A172 (cell line): ENCODE measurements at regions not wholly inside any gene's neighbourhood (a gene's known extent, or its start where the extent isn't known, plus 50 kb on each side); places are given as distances from the start of the nearest gene placed in this dataset.

ENCODE experiments used
- DNase-seq: peaks from one replicate; pipeline ENCODE4 v3.0.0-alpha.2; 2015; ENCODE audit warnings: low spot score

DNA sequence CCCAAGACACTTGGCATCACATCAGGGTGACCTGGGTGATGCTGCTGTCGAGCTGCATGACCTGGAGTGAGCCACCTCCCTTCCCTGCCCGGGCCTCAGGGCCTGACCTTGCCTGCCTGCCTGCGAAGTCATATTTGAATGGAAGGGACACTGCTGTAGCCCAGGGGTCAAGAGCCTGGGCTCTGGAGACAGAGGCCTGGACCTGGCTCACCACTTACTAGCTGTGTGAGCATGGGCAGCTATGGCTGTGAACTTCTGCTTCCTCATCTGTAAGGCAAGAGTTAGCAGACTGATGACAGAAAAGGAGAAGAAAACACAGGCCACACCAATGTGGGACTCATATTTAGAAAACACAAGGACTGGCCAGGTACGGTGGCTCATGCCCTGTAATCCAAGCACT, 118.7 kb downstream of the ZFP36L2 start:
- DNase-seq, result no peak

DNA sequence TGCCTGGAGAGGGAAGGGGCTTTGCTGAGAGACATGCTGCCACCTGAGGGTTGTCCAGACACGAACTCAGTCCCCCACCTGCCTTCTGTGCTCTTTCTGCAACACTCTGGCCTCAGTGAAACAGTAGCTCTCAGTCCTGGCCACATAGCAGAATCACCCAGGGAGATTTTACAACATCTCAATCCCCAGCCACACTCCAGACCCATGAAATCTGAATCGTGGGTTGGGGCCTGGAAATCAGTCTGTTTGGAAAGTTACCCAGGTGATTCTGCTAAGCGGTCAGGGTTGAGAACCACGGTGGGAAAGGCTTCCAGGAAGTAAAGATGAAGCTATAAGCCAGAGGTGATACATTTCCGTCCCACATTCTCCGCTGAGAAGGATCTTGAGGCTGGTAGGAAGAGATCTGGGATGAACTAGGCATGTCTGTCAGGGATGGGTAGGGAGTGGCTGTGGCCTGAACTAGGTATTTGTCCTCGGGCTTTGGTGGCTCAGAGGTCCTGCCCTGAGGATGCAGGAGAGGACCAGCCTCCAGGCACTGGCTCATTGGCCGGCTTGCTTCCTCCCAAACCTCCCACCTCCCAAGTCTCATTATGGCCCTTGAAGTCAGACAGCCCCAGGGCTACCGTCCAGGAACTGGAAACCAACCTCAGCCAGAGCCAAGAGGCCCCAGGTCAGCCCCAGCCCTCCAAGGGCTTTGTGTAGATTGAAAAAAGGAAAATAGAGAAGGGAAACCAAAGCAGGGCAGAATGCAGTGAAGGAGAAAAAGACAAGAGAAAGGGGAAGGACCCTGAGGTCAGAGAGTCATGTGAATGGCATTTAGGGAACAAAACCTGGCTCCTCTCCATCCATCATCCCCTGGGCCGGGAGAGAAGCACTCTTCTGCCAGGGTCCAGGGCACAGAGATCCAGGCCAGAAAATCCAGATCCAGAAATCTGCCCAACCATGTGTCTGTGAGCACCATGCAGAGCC, 119.6 kb downstream of the ZFP36L2 start:
- DNase-seq, result no peak

DNA sequence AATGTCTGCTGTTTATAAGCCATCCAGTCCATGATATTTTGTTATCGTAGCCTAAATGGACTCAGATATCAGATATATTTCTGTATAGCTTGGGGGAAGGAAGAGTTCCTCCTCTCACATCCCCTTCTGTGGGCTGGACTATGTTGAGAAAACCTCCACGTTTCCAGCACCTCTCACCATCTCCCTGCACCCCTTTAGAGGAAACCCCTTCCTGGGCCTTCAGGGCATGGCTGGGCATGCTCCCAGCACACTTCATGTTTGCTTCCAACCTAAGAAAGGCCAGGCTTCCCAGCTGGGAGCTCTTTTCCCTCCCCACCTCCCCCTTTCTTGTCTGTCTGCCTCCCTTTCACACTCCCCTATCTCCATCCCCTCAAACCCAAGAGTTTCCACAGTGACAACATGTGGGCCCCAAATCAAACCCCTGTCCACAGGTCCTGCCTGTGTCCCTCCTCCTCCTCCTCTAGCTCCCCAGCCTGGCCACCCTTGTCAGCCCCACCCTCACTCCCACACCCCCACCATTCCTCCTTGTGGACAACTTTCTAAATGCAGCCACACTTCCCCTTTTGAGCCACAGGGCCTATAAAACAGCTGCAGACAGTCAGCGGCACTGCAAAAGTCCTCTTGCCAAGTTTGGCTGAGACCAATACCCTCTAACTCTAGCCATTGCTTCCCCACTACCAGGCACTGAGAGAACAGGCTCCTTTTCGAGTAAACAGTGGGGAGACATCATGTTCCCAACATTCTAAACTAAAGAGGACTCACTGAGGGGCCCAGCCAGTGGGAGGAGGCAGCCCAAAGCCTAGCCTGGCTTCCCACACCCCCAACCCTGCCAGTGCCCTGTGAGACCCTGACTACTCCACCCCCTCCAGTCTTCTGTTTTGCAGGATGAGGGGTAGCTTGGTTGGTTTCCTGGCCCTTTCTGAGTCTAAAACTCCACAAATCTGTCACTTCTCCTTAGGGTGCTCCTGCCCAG, 120.5 kb downstream of the ZFP36L2 start:
- no peak for DNase-seq

DNA sequence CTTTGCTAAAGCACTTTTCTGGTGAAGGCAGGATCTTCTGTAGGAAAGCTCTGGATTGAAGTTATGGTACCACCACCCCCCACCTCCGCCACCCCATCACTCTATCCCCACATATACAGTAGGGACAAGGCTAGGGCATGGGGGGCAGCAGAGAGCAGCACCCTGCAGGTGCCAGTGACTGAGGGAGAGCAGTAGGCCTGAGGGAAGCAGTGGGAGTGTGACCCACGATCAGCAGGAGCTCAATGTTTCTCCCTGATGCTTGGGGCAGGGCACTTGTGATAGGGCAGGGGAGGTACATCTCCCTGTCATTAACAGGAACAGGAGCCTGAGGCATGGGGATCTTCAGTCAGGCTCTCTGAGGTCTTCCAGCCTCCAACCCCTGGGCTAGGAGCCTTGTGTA, 121.6 kb downstream of the ZFP36L2 start:
- DNase-seq, result no peak

DNA sequence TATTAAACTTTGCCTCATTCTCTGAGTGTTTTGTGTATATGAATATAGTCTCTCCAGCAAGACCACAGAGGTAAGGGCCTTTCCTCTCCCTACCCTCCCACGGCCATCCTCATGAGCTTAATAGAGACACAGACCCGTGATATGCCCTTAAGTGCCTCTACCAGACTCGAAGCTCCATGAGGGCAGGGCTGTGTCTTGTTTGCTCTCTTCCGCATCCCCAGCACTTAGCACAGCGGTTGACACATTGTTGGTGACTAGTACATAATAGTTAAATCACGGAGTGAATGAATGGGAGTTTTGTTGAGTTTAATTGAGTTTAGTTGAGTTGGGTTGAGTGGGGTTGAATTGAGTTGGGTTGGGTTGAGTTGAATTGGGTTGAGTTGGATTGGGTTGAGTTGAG, 122.3 kb downstream of the ZFP36L2 start:
- no peak for DNase-seq

DNA sequence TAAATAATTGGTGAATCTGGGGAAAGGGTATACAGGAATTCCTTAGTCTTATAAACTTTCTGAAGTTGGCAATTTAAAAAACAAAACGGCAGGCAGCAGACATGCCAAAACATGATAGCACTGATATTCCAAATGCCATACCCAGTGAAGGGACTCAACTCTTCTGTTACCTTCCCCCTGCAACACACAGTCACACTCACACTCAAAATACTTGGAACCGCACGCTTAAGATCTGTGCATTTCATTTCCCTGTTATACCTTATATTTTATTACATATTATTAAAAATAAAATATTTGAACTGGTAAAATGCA, 123.4 kb downstream of the ZFP36L2 start:
- DNase-seq, result no peak

DNA sequence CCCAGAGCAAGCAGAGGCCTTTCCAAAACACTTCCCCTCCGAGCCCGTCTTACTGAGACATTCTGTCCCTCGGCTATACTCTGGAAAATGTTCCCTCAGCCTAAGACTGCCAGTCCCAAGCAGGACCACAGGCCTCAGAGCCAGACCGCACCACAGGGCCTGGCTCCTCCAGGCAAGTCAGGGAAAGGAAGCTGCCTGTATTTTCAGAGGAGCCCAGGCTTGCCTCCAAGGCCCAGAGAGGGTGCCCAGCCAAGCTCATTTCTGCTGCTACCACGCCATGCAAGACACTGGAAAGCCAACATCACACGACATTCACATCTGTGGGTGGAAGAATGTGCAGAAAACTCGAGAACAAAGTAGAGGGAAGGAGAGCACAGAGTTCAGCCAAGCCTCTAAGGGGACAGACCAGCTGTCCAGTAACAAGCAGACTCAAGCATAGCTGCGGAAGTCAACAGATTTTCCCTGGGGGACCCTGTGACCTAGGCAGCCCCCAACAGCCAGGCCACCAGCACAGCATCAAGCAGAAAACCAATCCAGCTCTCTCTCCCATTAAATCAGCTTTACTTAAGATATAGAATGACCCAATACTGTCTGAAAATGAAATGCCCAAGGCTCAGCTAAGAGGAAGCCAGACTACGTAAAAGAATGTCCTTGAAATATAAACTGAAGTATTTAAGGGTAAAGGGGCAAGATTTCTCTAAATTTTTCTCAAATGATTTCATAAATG, 123.9 kb downstream of the ZFP36L2 start:
- DNase-seq, result no peak

DNA sequence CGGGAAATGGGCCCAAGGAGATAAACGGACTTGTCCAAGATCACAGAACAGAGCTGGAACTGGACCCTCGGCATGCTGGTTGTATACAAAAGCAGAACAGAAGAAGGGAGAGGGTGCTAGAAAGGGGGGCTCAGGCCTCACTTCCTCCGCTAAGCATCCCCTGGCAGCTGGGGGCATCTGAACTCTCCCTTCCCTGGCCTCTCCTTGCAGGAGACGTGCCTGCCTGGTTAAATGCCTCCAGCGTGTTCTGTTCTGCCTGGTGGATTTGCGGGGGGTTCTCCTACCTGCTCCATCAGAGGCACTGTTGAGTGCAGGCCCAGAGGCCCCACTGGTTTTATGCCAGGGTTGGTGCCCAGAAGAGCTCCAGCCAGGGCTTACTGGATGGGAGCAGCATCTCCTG, 124.7 kb downstream of the ZFP36L2 start:
- no peak for DNase-seq

DNA sequence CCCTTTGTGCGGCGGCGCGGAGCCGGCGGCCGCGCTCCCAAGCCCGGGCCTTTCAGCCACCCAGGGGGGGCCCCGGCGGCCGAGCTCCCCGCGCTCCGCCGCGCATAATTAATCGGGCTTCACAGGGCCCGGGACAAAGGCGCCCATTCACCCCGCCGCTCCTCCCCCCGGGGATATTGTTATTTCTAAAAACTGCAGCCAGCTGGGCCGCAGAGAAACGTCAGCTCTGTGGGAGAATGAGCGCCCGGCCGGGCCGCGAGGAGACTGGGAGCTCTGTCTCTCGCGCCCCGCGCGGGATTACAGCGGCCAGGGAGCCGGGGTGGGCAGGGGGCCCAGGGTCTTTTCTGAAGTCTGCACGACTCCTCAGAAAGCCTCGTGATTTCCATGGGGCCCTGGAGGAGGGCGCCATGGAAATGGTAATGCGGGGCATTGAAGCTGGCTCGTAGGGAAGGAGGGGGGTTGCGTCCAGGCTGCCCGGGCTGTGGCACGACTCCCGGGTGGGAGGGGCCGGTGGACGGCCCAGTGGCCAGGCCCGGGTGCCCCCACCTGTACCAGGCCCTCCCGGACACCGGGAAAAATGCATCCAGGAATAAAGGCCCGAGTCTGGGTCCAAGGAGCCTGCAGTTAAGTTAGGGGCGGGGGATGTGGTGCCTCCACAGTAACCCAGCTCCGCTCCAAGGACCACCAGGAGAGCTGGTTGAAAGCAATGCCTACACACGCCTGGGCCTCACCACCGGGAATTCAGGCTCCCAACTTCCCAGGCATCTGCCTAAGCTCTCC, 125.3 kb downstream of the ZFP36L2 start:
- DNase-seq, result no peak

DNA sequence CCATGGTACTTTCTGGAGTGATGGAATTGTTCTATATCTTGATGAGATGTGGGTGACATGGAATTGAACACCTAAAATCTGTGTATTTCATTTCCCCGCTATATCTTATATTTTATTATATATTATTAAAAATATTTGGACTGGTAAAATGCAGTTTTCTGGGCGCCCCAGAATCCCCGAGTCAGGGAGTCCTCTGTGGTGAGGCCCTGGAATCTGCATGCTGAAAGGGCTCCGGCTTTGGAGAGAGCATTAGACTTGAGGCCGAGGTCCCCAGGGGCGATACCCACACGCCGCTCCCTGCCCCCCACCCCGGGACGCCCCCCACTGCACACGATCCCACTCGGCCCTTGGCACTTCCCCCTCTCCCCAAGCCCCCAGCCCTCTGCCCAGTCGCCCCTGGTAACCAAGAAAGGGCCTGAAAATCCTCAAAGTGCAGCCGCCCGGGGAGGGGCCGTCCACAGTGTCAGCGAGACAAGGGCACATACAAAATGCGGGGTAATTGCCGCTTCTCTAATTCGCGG, 126.0 kb downstream of the ZFP36L2 start:
- DNase-seq, result no peak

DNA sequence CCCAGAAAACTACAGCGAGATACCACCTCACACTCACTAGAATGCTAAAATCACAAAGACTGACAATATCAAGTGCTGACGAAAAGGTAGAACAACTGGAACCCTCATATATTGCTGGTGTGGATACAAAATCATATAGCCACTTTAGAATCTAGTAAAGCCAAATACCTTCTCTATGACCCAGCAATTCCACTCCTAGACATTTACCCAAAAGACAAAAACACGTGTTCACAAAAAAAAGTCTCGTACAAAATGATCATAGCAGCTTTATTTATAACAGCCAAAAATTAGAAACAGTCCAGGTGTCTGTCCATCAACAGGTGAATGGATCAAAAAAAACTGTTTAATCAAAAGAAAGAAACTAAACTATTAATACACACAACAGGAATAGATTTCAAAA, 126.6 kb downstream of the ZFP36L2 start:
- no peak for DNase-seq

DNA sequence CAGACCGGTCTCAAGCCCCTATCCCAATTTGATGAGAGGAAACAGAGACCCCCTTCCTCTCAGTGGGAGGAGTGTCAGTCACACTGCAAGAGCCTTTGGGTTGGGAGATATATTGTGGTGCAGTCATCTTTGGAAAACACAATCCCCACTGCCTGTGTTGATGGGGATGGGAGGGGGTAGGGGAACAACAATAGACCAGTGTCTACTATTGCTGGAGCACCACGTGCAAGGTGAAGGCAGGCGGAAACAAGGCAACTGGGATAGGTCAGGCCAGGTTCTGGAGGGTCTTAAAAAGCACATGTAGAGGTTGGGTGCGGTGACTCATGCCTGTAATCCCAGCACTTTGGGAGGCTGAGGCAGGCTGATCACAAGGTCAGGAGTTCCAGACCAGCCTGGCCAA, 127.9 kb downstream of the ZFP36L2 start:
- DNase-seq, result no peak

DNA sequence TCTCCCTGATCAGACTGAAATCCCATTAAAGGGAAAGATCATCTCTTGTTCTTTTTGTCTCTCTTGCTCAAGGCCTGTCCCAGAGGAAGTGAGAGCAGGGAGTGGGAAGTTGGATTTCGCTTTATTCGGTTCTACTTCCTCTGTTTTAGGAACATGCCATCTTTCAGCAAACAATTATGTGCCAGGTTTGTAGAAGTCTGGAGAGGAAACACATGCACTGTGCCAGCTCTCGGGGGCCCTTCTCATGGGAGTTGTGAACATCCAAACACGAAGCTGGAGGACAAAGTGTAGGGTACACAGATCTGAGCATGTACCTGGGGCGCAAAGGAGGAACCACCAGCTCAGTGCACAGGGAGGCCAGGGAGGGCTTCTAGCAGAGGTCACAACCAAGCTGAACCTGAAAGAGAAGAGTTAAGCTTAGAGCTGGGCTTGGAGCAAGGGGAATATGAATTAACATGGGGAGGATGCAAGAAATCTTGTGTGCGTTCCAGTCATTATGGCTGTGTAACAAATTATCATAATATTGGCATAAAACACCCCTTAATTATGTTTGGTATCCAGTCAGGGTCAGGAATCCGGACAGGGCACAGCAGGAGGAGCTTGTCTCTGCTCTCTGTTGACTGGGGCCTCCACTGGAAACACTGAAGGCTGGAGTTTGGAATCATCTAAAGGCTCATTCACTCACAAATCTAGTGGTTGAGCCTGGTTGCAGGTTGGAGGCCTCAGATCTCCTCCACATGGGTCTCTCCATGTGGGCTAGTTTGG, 128.6 kb downstream of the ZFP36L2 start:
- no peak for DNase-seq

DNA sequence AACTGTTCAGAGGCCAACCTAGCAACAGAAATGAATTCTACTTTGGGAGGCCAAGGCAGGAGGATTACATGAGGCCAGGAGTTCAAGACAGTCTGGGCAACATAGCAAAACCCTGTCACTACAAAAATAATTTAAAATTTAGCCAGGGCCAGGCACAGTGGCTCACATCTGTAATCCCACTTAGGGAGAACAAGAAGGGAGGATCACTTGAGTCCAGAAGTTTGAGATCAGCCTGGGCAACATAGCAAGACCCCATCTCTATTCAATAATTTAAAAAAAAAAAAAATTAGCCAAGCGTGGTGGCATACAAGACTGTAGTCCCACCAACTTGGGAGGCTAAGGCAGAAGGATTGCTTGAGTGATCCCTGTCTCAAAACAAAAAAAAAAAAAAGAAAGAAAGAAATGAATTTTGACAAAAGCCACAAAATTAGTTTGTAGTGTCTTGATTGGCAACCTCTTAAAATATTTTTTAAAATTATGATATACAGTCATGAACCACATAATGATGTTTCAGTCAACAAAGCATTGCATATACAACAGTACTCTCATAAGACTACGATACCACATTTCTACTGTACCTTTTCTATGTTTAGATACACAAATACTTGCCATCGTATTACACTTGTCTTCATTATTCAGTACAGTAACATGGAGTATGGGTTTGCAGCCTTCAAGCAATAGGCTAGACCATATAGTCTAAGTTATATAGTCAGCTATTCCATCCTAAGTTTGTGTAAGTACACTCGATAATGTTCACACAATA, 130.7 kb downstream of the ZFP36L2 start:
- no peak for DNase-seq

DNA sequence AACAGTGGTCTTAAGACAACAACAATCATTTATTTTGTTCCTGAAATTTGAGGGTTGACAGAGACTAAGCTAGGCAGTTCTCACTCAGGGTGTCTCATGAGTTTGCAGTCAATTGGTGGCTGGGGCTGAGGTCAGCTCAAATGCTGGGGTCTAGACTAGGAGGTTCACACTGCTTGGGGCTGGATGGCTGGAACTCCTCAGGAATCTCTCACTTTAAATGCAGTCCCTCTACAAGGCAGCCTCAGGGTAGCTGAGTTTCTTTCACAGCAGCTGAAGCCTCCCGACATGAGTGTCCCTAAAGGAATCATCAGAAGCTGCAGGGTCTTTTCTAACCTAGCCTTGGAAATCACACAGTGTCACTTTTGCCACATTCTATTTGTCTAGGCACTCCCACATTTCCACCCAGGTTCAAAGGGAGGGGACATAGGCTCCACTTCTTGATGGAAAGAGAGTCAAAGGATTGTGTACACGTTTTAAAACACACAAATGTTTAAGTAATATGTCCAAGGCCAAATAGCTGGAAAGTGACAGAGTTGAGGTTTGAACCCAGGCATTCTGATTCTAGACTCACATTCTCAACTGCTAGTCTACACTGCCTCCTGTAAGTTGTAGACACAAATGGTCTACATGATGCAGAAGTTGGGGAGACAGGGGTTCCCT, 133.8 kb downstream of the ZFP36L2 start:
- no peak for DNase-seq

DNA sequence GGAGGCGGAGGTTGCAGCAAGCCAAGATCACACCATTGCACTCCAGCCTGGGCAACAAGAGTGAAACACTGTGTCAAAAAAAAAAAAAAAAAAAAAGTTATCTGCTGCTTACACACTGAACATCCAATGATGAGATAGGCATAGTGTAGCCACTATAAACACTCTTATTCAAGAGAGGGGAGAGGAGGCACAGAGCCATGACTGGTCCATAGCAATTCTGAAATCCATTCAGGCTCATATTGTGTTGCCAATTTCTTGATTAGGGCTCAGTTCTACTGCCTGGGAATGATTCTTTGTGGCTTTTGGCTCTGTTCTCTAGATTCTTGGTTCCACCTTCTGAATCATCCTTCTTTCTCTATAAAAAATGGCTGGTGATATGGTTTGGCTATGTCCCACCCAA, 136.1 kb downstream of the ZFP36L2 start:
- DNase-seq, result no peak

DNA sequence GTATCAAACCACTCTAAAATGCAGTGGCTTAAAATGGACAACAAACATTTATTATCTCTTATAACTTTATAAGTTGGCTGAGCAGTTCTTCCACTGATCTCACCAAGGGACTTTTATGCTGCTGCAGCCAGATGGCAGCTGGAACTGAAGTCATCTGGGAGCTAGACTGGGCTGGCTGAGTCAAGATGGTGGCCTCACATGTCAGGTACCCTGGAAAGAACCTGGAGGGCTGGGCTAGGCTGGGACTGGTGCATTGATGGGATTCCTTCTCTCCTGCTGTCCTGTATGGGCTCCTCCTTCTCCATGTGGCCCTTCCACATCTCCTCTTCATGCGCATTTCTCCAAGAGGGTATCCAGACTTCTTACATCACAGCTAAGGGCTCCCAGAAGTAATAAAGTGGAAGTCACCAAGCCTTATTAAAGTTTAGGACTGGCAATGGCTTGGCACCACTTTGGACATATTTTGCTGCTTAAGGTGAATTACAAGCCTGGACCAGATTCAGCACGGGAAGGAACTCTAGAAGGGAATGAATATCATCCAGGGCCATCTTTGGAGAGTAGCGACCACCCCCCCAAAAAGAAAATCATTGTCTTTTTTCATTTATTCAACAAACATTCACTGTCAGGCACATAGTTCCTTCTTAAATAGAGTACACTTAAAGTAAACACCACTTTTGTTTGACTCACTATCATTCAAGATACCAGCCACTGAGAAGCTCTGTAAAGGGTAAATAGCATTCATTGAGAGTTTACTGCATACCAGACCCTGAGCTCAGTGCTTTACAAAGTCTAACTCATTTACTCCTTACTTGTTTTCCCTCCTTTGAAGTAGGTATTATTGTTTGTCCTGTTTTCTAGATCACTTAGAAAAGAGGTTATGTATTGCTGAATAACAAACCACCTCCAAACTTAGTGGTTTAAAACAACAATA, 138.0 kb downstream of the ZFP36L2 start:
- peak; percentile 32 for DNase-seq

DNA sequence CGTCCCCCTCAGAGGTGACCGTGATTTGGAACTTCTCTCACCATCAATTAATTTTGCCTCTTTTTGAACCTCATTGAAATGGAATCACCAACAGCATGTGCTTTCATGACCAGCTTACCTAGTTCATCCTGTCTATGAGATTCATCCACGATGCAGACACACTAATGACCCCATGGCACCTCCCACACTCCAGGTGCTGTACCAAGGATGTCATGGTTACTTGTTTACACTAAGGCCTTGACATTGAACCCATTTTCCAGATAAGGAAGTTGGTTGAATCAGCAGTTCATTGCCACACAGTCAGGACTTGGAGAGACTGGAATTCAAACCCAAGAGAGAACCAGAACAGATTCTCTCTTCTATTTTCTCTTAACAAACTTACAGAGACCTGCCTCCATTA, 139.0 kb downstream of the ZFP36L2 start:
- no peak for DNase-seq
